ENCODE measurements at regions not wholly inside any gene's neighbourhood (a gene's known extent, or its start where the extent isn't known, plus 50 kb on each side); places are given as distances from the start of the nearest gene placed in this dataset.

- TF ChIP-seq, protein P1, sequence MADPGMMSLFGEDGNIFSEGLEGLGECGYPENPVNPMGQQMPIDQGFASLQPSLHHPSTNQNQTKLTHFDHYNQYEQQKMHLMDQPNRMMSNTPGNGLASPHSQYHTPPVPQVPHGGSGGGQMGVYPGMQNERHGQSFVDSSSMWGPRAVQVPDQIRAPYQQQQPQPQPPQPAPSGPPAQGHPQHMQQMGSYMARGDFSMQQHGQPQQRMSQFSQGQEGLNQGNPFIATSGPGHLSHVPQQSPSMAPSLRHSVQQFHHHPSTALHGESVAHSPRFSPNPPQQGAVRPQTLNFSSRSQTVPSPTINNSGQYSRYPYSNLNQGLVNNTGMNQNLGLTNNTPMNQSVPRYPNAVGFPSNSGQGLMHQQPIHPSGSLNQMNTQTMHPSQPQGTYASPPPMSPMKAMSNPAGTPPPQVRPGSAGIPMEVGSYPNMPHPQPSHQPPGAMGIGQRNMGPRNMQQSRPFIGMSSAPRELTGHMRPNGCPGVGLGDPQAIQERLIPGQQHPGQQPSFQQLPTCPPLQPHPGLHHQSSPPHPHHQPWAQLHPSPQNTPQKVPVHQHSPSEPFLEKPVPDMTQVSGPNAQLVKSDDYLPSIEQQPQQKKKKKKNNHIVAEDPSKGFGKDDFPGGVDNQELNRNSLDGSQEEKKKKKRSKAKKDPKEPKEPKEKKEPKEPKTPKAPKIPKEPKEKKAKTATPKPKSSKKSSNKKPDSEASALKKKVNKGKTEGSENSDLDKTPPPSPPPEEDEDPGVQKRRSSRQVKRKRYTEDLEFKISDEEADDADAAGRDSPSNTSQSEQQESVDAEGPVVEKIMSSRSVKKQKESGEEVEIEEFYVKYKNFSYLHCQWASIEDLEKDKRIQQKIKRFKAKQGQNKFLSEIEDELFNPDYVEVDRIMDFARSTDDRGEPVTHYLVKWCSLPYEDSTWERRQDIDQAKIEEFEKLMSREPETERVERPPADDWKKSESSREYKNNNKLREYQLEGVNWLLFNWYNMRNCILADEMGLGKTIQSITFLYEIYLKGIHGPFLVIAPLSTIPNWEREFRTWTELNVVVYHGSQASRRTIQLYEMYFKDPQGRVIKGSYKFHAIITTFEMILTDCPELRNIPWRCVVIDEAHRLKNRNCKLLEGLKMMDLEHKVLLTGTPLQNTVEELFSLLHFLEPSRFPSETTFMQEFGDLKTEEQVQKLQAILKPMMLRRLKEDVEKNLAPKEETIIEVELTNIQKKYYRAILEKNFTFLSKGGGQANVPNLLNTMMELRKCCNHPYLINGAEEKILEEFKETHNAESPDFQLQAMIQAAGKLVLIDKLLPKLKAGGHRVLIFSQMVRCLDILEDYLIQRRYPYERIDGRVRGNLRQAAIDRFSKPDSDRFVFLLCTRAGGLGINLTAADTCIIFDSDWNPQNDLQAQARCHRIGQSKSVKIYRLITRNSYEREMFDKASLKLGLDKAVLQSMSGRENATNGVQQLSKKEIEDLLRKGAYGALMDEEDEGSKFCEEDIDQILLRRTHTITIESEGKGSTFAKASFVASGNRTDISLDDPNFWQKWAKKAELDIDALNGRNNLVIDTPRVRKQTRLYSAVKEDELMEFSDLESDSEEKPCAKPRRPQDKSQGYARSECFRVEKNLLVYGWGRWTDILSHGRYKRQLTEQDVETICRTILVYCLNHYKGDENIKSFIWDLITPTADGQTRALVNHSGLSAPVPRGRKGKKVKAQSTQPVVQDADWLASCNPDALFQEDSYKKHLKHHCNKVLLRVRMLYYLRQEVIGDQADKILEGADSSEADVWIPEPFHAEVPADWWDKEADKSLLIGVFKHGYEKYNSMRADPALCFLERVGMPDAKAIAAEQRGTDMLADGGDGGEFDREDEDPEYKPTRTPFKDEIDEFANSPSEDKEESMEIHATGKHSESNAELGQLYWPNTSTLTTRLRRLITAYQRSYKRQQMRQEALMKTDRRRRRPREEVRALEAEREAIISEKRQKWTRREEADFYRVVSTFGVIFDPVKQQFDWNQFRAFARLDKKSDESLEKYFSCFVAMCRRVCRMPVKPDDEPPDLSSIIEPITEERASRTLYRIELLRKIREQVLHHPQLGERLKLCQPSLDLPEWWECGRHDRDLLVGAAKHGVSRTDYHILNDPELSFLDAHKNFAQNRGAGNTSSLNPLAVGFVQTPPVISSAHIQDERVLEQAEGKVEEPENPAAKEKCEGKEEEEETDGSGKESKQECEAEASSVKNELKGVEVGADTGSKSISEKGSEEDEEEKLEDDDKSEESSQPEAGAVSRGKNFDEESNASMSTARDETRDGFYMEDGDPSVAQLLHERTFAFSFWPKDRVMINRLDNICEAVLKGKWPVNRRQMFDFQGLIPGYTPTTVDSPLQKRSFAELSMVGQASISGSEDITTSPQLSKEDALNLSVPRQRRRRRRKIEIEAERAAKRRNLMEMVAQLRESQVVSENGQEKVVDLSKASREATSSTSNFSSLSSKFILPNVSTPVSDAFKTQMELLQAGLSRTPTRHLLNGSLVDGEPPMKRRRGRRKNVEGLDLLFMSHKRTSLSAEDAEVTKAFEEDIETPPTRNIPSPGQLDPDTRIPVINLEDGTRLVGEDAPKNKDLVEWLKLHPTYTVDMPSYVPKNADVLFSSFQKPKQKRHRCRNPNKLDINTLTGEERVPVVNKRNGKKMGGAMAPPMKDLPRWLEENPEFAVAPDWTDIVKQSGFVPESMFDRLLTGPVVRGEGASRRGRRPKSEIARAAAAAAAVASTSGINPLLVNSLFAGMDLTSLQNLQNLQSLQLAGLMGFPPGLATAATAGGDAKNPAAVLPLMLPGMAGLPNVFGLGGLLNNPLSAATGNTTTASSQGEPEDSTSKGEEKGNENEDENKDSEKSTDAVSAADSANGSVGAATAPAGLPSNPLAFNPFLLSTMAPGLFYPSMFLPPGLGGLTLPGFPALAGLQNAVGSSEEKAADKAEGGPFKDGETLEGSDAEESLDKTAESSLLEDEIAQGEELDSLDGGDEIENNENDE (IDR thresholded peaks at IDR 0.05; ENCODE audit: insufficient replicate concordance, low read length), result no peak
- TF ChIP-seq MAFK (IDR thresholded peaks at IDR 0.05; ENCODE audit: low read depth, low read length) (no peak), TEAD4 (IDR thresholded peaks at IDR 0.05; ENCODE audit: low read depth, low read length) (no peak), SP1 (IDR thresholded peaks at IDR 0.05; ENCODE audit: low read depth, low read length) (no peak), KDM1A (IDR thresholded peaks at IDR 0.05; ENCODE audit: borderline replicate concordance, low read length) (no peak), SRF (IDR thresholded peaks at IDR 0.05; ENCODE audit: low read depth, low read length) (no peak), SAP30 (IDR thresholded peaks at IDR 0.05; ENCODE audit: insufficient read depth, insufficient replicate concordance, low read length) (no peak), HDAC2 (IDR thresholded peaks at IDR 0.05; ENCODE audit: borderline replicate concordance in 1 of 2, low read depth in 2 of 2, low read length in 2 of 2) (no peak), ZNF274 (IDR thresholded peaks at IDR 0.05; ENCODE audit: borderline replicate concordance, extremely low read depth, low read length) (no peak), EZH2 (IDR thresholded peaks at IDR 0.05; ENCODE audit: low read depth, low read length, severe bottlenecking) (no peak)
These were observed 517.3 kb downstream of the TMA16 start (continued) for GRCh38 chr4:164011791-164012190.

Data from H1 (cell line).